Activated CD4-positive, CD25-positive, alpha-beta regulatory T cell (primary cell): ENCODE measurements at regions not wholly inside any gene's neighbourhood (a gene's known extent, or its start where the extent isn't known, plus 50 kb on each side); places are given as distances from the start of the nearest gene placed in this dataset.

Experiments used
- DNase-seq, 4 experiments: peaks; one replicate each; lab custom pipeline; 2025; lab: John Stamatoyannopoulos, UW

DNA sequence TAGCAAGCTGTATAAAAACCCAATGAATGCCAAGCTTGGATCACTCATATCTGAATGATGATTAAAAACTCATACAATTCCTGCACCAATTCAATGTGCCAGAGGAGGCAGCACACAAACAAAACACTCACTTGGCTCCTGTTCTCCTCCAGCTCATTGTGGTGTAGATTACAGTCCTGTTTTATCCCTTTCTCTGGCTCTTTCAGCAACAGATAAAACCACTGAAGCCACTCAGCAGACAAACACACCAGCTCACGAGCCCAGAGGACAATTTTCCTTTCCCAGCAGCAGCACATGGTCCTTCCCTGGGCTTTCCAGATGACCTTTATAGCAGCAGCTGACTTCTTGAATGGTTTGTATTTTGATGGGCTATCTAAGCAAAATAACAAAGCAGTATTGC, 107.3 kb upstream of the STARD3NL start:
- no peak for DNase-seq

DNA sequence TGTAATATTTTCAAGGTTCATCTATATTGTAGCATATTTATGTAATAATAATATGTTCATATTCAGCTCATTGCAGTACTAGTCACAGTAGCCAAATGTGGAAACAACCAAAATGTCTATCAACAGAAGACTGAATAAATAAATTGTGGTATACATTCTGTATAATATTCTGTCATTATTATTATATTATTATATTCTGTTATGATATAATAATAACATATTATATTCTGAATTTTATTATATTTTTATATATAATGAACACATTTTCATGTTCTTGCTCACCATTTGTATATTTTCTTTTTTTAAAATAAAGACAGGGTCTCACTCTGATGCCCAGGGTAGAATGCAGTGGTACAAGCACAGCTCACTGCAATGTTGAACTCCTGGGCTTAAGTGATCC, 91.2 kb upstream of the STARD3NL start:
- no peak for DNase-seq

DNA sequence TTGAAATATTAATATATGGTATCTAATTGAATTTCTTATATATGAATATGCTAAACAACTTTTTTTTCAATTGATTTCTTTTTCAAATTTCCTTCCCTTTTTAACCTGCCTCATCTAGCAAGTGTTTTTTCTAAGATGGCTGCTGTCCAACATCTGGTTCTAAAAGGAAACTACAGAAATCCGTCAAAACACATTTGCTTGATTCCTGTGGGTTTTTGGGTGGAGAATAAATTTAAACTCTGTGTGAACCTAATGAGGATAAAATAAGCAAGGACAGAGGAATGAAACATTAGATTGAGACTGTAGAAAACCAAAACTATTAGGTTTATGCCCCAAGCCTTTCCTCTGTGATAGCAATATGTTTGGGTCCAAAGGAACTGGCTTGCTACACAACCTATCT, 75.5 kb upstream of the STARD3NL start:
- DNase-seq: no peak

- no peak for DNase-seq
These were observed 72.1 kb upstream of the STARD3NL start for GRCh38 chr7:38105874-38106483.

- DNase-seq: peak; percentile 7 to 40 (median 20)
These were observed 70.6 kb upstream of the STARD3NL start for GRCh38 chr7:38107486-38107893.

GRCh38 chr7:38112075-38112474, 66.0 kb upstream of the STARD3NL start:
- no peak for DNase-seq

DNA sequence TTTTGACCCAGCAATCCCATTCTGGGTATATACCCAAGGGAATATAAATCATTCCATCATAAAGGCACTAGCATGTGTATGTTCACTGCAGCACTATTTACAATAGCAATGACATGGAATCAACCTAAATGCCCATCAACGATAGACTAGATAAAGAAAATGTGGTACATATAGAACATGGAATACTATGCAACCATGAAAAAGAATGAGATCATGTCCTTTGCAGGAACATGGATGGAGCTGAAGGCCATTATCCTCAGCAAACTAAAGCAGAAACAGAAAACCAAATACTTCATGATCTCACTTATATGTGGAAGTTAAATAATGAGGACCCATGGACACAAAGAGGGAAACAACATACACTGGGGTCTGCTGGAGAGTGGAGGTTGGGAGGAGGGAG, 58.0 kb upstream of the STARD3NL start:
- DNase-seq: no peak

- DNase-seq: no peak
These were observed 55.5 kb upstream of the STARD3NL start for GRCh38 chr7:38122501-38122900.

DNA sequence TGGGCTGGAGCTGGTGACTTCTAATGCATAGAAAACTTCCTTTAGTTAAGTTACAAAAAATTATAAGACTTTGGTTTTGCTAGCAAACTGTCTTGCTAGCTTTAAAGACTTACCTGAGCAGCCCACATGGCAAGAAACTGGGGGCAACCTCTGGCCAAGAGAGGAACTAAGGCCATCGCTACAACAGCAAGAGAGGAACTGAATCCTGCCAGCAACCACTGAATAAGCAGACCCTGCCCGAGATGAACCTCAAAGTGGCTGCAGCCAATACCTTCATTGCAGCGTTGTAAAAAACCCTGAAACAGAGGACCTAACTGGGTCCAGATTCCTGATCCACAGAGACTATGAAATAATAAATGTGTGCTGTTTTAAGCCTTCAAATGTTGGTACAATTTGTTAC, 54.6 kb upstream of the STARD3NL start:
- DNase-seq: no peak

DNA sequence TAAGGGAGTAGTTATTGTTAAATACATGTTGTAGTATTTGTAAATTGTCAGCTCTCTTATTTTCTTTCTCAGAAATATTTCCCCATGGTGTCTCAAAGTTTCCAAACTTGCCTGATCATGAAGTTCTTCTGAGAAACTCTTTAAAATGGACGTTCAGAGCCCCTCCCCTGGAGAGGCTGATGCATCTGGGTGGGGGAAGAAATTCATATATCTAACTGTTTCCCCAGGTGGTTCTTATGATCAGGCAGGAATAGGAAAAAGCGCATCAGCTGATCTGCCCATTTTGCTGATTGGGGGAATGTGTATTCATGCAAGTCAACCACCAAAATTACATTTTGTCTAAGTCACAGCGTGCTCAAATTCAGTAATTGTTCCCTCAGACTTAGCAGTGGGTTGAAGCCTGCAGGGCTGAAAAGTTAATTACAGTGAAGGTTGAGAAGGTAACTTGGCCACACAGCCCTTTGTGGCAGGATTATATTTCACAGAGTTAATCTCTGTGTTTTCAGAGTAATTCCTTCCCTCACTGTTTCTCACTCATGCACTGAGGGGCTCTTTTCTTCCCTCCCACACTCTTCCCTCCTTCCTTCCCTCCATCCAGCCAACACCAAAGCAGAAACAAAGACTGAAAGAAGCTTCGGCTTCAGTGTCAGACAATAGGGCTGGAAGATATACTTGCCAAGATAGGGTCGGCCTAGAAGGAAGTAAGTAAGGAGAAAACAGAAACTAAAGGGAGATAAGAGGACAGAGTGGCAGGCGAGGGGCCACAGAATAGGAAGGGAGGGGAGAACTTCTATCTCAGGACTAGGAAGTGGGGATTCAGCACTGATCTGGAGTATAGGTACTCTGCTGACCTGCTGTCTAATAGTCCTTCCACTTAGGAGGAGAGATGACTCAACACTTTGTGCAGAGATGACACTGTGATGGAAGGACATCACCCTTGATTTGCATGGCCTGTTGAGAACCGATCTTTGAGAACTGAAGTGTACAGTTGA, 50.5 kb upstream of the STARD3NL start:
- DNase-seq: no peak
